HEK293T (cell line): ENCODE measurements at regions not wholly inside any gene's neighbourhood (a gene's known extent, or its start where the extent isn't known, plus 50 kb on each side); places are given as distances from the start of the nearest gene placed in this dataset.

Source experiments
- CTBP1 ChIP-seq: fragments of 450-650 bp; IDR thresholded peaks from 2 replicates; pipeline ENCODE4 v1.6.1; 2016; ENCODE audit warnings: borderline replicate concordance
- ELF4 ChIP-seq: fragments of 450-650 bp; IDR thresholded peaks from 2 replicates; pipeline ENCODE4 v1.6.1; 2017; ENCODE audit warnings: antibody characterized with exemption
- FOXA1 ChIP-seq: fragments of 450-650 bp; IDR thresholded peaks from 2 replicates; pipeline ENCODE4 v1.6.1; 2016; ENCODE audit warnings: mild to moderate bottlenecking
- FOXK2 ChIP-seq: fragments of 450-650 bp; IDR thresholded peaks from 2 replicates; pipeline ENCODE4 v1.6.1; 2016; ENCODE audit warnings: mild to moderate bottlenecking
- FOXM1 ChIP-seq: fragments of 450-650 bp; IDR thresholded peaks from 2 replicates; pipeline ENCODE4 v1.6.1; 2017; ENCODE audit warnings: mild to moderate bottlenecking, borderline replicate concordance
- LEF1 ChIP-seq: fragments of 450-650 bp; IDR thresholded peaks from 2 replicates; pipeline ENCODE4 v1.6.1; 2017; ENCODE audit warnings: mild to moderate bottlenecking, borderline replicate concordance
- SUZ12 ChIP-seq: fragments of 450-650 bp; IDR thresholded peaks from 2 replicates; pipeline ENCODE4 v1.6.1; 2016; ENCODE audit warnings: mild to moderate bottlenecking
- TARDBP ChIP-seq: fragments of 450-650 bp; IDR thresholded peaks from 2 replicates; pipeline ENCODE4 v1.6.1; 2016
- ZNF384 ChIP-seq: fragments of 450-650 bp; IDR thresholded peaks from 2 replicates; pipeline ENCODE4 v1.6.1; 2016

- no peak for TF ChIP-seq SUZ12
- no peak for TF ChIP-seq CTBP1
- TF ChIP-seq FOXK2 = no peak
- no peak for TF ChIP-seq FOXA1
- no peak for TF ChIP-seq TARDBP
- no peak for TF ChIP-seq ELF4
- no peak for TF ChIP-seq LEF1
- TF ChIP-seq FOXM1 = no peak
- TF ChIP-seq ZNF384 = no peak
These were observed 100.3 kb downstream of the GJA1 start for GRCh38 chr6:121535777-121536176.
